IPS-15b (cell line): ENCODE measurements at regions not wholly inside any gene's neighbourhood (a gene's known extent, or its start where the extent isn't known, plus 50 kb on each side); places are given as distances from the start of the nearest gene placed in this dataset.
"Not testable (repeated sequence)": the region's sequence is repeated elsewhere in the genome, so short reads cannot be mapped to it uniquely, and the experiment has no call there.

ENCODE experiments used
- H3K27me3 ChIP-seq: one replicate; pipeline ENCODE4 v1.6.1; 2013; ENCODE audit warnings: low read length; ENCODE audit not compliant: control insufficient read depth, insufficient read depth
- H3K36me3 ChIP-seq: one replicate; pipeline ENCODE4 v1.6.1; 2013; ENCODE audit warnings: low read length; ENCODE audit not compliant: control insufficient read depth, insufficient read depth
- H3K4me1 ChIP-seq: one replicate; pipeline ENCODE4 v1.6.1; 2013; ENCODE audit warnings: mild to moderate bottlenecking, low read length; ENCODE audit not compliant: control insufficient read depth, insufficient read depth
- H3K4me3 ChIP-seq: one replicate; pipeline ENCODE4 v1.5.1; 2013; ENCODE audit warnings: low read depth, low read length
- H3K9ac ChIP-seq: one replicate; pipeline ENCODE4 v1.6.1; 2013; ENCODE audit warnings: low read depth, mild to moderate bottlenecking, low read length
- H3K9me3 ChIP-seq: one replicate; pipeline ENCODE4 v1.6.1; 2013; ENCODE audit warnings: mild to moderate bottlenecking, low read length; ENCODE audit not compliant: control insufficient read depth, insufficient read depth

DNA sequence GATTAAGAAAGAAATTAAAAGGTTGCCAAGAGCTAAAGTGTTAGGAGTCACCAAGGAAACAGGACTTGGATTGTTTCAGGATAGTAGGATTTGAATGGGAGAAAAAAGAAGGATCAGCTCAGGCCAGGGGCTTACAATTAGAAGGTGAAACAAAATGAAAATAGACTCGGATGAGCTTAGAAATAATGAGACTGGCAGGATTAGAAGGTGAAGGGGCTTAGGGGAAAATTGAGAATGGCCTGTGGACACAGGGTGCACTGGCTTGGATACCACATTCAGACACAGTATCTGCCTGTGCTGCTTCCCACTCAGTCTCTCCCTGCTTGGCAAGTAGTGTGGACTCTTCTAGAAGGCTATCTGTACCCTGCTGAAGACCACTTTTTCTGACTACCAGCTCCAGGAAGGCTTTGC lies 206.1 kb upstream of the ATP10A start:
- Histone ChIP-seq H3K36me3 (no peaks in the 10 kb centered on the region), H3K4me3 (no peak overlapping the region), H3K4me1 (no peaks in the 10 kb centered on the region), H3K27me3 (no peaks in the 10 kb centered on the region), H3K9ac (no peak overlapping the region), H3K9me3 (no peaks in the 10 kb centered on the region)

DNA sequence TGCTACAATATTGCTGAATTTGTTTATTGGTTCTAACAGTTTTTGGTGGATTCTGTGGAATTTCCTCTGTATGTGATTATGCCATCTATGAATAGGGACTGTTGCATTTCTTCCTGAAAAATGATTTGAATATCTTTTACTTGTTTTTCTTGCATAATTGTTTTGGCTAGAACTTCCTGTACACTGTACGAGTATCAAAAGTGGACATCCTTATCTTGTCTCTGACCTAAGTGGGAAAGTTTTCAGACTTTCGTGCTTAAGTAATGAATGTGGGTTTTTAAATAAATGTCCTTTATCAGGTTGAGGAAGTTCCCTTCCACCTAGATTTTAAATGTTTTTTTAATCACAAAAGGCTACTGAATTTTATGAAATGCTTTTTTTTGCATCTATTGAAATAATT lies 203.8 kb upstream of the ATP10A start:
- H3K9ac ChIP-seq, result no peak overlapping the region
- no peaks in the 10 kb centered on the region for H3K9me3 ChIP-seq
- H3K27me3 ChIP-seq, result no peaks in the 10 kb centered on the region
- H3K4me1 ChIP-seq, result no peaks in the 10 kb centered on the region
- H3K36me3 ChIP-seq, result no peaks in the 10 kb centered on the region
- H3K4me3 ChIP-seq, result no peak overlapping the region

DNA sequence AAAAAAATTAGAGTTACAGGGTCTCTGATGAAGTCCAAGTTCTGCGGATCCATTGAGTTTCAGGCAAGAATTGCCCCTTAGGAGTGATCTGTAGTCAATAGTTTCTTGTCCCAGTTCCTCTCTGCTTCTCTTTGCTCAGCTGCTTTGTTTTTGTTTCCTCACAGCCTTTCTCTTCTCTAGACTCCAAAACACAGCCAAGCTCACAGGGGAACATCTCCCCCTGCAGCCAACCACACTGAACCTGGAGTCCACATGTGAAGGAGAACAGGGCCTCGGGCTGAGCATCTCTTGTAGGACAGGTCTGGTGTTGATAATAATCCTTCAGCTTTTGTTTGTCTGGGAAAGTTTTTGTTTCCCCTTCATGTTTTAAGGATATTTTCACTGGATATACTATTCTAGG lies 202.6 kb upstream of the ATP10A start:
- Histone ChIP-seq H3K9me3 (no peaks in the 10 kb centered on the region), H3K27me3 (no peaks in the 10 kb centered on the region), H3K4me3 (no peak overlapping the region), H3K36me3 (no peaks in the 10 kb centered on the region), H3K4me1 (no peaks in the 10 kb centered on the region), H3K9ac (no peak overlapping the region)

- no peak overlapping the region for H3K4me3 ChIP-seq
- H3K36me3 ChIP-seq, result no peaks in the 10 kb centered on the region
- no peaks in the 10 kb centered on the region for H3K27me3 ChIP-seq
- H3K9me3 ChIP-seq, result no peaks in the 10 kb centered on the region
- no peaks in the 10 kb centered on the region for H3K4me1 ChIP-seq
- H3K9ac ChIP-seq, result no peak overlapping the region
Observed at GRCh38 chr15:26061248-26061647, 198.1 kb upstream of the ATP10A start.

- not testable (repeated sequence) for H3K4me1 ChIP-seq, H3K9me3 ChIP-seq, H3K4me3 ChIP-seq, H3K27me3 ChIP-seq, H3K36me3 ChIP-seq, H3K9ac ChIP-seq
Observed at GRCh38 chr15:26056766-26057165, 193.6 kb upstream of the ATP10A start.

DNA sequence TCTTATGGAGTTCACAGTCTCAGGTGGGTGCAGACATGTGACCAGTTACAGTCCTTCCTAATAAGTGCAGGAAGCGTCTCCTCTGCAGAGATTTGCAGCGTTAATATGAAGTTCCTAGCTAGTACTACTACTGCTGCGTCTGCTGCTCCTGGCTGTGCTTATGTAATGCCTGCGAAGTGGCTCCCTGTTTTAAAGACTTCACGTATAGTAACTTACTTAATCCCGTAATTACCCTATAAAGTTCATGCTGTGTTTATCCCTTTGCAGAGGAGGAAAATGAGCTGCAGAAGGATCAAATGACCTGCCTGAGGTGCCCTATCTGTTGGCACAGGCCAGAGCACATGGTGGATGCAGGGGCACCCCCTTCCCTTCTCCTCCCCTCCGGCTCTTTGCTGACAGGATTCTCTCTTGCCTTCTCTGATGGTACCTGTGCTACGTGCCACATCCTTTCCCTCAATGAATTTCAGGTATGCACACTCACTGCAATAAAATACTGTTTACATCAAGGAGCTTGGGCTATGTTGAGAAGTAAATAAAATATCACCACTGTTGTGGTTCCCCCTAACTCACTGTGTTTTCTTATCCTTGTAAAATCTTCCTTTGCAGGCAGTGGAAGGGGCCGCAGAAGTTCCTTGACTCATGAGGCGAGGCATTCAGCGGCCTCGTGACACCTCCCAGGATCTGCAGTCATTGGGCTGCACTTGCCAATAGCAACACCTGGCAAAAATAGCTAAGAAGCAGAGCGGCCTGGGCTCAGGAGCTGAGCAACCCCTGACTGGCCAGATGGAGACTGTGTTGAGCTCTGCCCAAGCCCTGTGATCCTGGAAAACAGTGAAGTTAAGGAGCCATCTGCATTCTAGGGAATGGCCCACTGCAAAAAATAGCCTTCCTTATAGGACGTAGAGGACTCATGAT lies 188.9 kb upstream of the ATP10A start:
- H3K4me1 ChIP-seq, result no peaks in the 10 kb centered on the region
- H3K9me3 ChIP-seq, result no peaks in the 10 kb centered on the region
- no peak overlapping the region for H3K4me3 ChIP-seq
- H3K9ac ChIP-seq, result no peak overlapping the region
- no peaks in the 10 kb centered on the region for H3K27me3 ChIP-seq
- no peaks in the 10 kb centered on the region for H3K36me3 ChIP-seq

GRCh38 chr15:26050984-26051383 lies 187.9 kb upstream of the ATP10A start:
- H3K9me3 ChIP-seq, result no peaks in the 10 kb centered on the region
- no peaks in the 10 kb centered on the region for H3K4me1 ChIP-seq

DNA sequence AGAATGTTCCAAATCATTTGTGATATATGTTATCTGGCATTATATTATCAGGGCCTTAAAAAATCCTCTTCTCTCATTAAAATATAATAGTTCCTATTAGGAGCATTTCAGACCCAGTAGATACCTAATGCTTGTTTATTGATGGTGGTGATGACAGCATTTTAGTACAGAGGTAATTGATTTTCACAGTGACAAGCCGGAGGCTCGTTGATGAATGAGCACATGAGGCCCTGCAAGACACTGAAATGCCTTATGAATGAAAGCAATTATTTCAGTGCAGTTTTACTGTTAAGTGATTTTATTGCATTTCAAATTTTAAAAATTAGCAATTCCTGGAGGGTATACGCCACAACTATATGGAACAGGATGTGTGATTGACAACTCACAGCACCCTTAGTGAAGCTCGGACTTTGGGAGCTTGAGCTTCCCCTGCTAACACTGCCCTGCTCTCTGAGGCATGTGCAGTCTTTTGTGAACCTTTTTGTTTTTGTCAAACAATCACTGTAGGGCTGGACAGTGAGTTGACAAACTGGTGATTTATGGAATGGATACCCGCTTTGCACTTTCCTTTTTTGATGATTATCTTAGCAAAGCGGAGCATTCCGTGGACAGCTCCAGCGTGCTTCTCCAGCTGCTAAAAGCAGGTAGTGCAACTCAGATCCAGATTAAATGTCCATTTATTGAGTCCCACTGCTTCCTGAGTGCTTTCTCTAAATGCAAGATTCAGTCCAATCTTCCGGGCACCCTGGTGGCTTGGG lies 187.0 kb upstream of the ATP10A start:
- no peaks in the 10 kb centered on the region for H3K36me3 ChIP-seq
- no peak overlapping the region for H3K4me3 ChIP-seq
- H3K4me1 ChIP-seq, result no peaks in the 10 kb centered on the region
- H3K27me3 ChIP-seq, result no peaks in the 10 kb centered on the region
- H3K9ac ChIP-seq, result no peak overlapping the region
- no peaks in the 10 kb centered on the region for H3K9me3 ChIP-seq

More at GRCh38 chr15:26050984-26051383, 187.9 kb upstream of the ATP10A start:
- H3K9ac ChIP-seq, result no peak overlapping the region
- H3K4me3 ChIP-seq, result no peak overlapping the region
- no peaks in the 10 kb centered on the region for H3K27me3 ChIP-seq
- no peaks in the 10 kb centered on the region for H3K36me3 ChIP-seq

DNA sequence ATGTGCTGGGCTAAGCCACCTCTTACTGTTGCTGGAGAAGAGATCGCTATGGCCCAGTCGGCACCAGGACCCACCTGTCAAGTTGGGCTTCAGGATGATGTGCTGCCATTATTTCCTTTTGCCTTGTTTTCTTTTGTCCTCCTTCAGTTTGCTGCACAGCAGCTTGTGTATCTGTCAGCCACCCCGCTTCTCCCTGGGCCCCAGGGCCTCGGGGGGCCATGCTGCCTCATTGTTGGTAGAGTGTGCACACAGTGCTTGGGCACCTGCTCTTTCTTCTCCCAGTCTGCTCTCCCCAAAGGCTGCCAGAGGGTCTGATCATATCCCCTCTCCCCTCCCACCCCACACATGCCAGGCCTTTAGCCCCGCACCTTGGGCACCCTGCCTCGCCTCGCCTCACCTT lies 185.5 kb upstream of the ATP10A start:
- no peak overlapping the region for H3K4me3 ChIP-seq
- no peaks in the 10 kb centered on the region for H3K9me3 ChIP-seq
- no peaks in the 10 kb centered on the region for H3K4me1 ChIP-seq
- H3K27me3 ChIP-seq, result no peaks in the 10 kb centered on the region
- no peak overlapping the region for H3K9ac ChIP-seq
- no peaks in the 10 kb centered on the region for H3K36me3 ChIP-seq

- H3K4me3 ChIP-seq, result no peak overlapping the region
- no peak overlapping the region for H3K9ac ChIP-seq
- H3K4me1 ChIP-seq, result no peaks in the 10 kb centered on the region
- no peaks in the 10 kb centered on the region for H3K9me3 ChIP-seq
- no peaks in the 10 kb centered on the region for H3K36me3 ChIP-seq
- no peaks in the 10 kb centered on the region for H3K27me3 ChIP-seq
Observed at GRCh38 chr15:26045516-26045915, 182.4 kb upstream of the ATP10A start.

GRCh38 chr15:26043018-26043417 lies 179.9 kb upstream of the ATP10A start:
- Histone ChIP-seq H3K27me3 (no peaks in the 10 kb centered on the region), H3K9ac (no peak overlapping the region), H3K36me3 (no peaks in the 10 kb centered on the region), H3K9me3 (no peaks in the 10 kb centered on the region), H3K4me1 (no peaks in the 10 kb centered on the region), H3K4me3 (no peak overlapping the region)

DNA sequence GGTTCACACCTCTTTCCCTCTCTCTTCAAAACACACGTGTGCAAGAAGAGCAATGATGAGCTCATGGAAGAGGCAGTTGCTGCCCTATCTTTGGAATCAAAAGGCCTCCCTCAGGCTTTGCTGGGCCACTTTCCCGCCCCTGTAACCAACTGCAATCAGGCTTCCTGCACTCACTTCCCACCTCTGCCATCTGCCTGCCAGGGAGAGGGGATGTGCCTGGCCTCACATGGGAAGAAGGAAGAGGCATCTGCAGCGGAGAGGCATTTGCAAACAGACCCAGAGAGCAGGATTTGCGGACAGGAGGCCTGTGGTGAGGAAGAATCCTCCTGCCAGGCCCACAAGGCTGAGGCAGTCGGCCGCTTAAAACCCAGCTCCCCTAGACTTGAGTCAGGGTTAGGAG lies 175.6 kb upstream of the ATP10A start:
- Histone ChIP-seq H3K36me3 (no peaks in the 10 kb centered on the region), H3K4me1 (no peaks in the 10 kb centered on the region), H3K27me3 (no peaks in the 10 kb centered on the region), H3K4me3 (no peak overlapping the region), H3K9me3 (no peaks in the 10 kb centered on the region), H3K9ac (no peak overlapping the region)
